K562 (cell line): ENCODE measurements at regions not wholly inside any gene's neighbourhood (a gene's known extent, or its start where the extent isn't known, plus 50 kb on each side); places are given as distances from the start of the nearest gene placed in this dataset.

ENCODE experiments used
- ARID1B ChIP-seq: fragments of 450-650 bp; IDR thresholded peaks from 2 replicates; pipeline ENCODE4 v1.6.1; 2016; ENCODE audit warnings: antibody characterized with exemption, mild to moderate bottlenecking, inconsistent platforms
- ARID2 ChIP-seq: fragments of 450-650 bp; IDR thresholded peaks from 2 replicates; pipeline ENCODE4 v1.6.1; 2017; ENCODE audit warnings: antibody characterized with exemption, mild to moderate bottlenecking
- CBFB ChIP-seq: sonication (generic); formaldehyde crosslinking; IDR thresholded peaks from 2 replicates; pipeline ENCODE4 v1.4.0; 2020; ENCODE audit warnings: mild to moderate bottlenecking, missing genetic modification reagents
- CBX3 ChIP-seq, 2 experiments: IDR thresholded peaks; 1 replicate in 1 of 2; 2 replicates in 1 of 2; pipeline ENCODE4 v1.6.1; 2012; ENCODE audit warnings: inconsistent platforms in 2 of 2, low read length in 2 of 2, borderline replicate concordance in 1 of 2, control low read depth in 1 of 2
- CCNT2 ChIP-seq: IDR thresholded peaks from 2 replicates; pipeline ENCODE4 v1.6.1; 2011; ENCODE audit warnings: borderline replicate concordance, low read depth, mild to moderate bottlenecking, moderate library complexity, mixed read lengths, low read length; ENCODE audit not compliant: insufficient read length; ENCODE audit errors: extremely low read depth
- ELF4 ChIP-seq: fragments of 450-650 bp; formaldehyde crosslinking; IDR thresholded peaks from 2 replicates; pipeline ENCODE4 v1.4.0; 2022; ENCODE audit warnings: missing genetic modification characterization
- HNRNPLL ChIP-seq: fragments of 200-400 bp; formaldehyde crosslinking; IDR thresholded peaks from 2 replicates; pipeline ENCODE4 v1.6.1; 2017; ENCODE audit warnings: low read length, low read depth, mild to moderate bottlenecking; ENCODE audit not compliant: poor library complexity, severe bottlenecking
- HNRNPUL1 ChIP-seq: fragments of 200-400 bp; formaldehyde crosslinking; IDR thresholded peaks from 2 replicates; pipeline ENCODE4 v1.6.1; 2017; ENCODE audit warnings: low read length
- HSF4 ChIP-seq: fragments of 250-450 bp; sonication (Bioruptor Pico); IDR thresholded peaks from 2 replicates; pipeline ENCODE4 v2.1.2; 2022; ENCODE audit warnings: mild to moderate bottlenecking, moderate library complexity, borderline replicate concordance
- L3MBTL2 ChIP-seq: fragments of 450-650 bp; IDR thresholded peaks from 2 replicates; pipeline ENCODE4 v1.6.1; 2016; ENCODE audit warnings: mild to moderate bottlenecking, moderate library complexity
- MAZ ChIP-seq, 2 experiments: fragments of 450-650 bp in 1 of 2; sonication (generic) in 1 of 2; formaldehyde crosslinking; IDR thresholded peaks in 1 of 2; conservative IDR thresholded peaks in 1 of 2; 2 replicates each; pipeline versions ENCODE4 v1.4.0 to v1.5.0; 2020; ENCODE audit warnings: mild to moderate bottlenecking in 1 of 2, missing genetic modification reagents in 1 of 2
- MEIS2 ChIP-seq: fragments of 450-650 bp; IDR thresholded peaks from 2 replicates; pipeline ENCODE4 v1.6.1; 2014; ENCODE audit warnings: mild to moderate bottlenecking; ENCODE audit not compliant: partially characterized antibody
- POLR2AphosphoS2 ChIP-seq: IDR thresholded peaks from 2 replicates; pipeline ENCODE4 v1.6.1; 2012; ENCODE audit warnings: low read length, improper control_type of control experiment
- SMC3 ChIP-seq: conservative IDR thresholded peaks from 2 replicates; pipeline ENCODE4 v1.6.1; 2011; ENCODE audit warnings: low read depth, low read length, improper control_type of control experiment; ENCODE audit not compliant: insufficient read depth
- SNRNP70 ChIP-seq: fragments of 200-400 bp; formaldehyde crosslinking; optimal IDR thresholded peaks from 2 replicates; pipeline ENCODE3; 2017; ENCODE audit warnings: low read depth, low read length
- ZBTB9 ChIP-seq: fragments of 450-650 bp; formaldehyde crosslinking; IDR thresholded peaks from 2 replicates; pipeline ENCODE4 v1.4.0; 2020; ENCODE audit warnings: mild to moderate bottlenecking, moderate library complexity
- ZC3H11A ChIP-seq: IDR thresholded peaks from 2 replicates; pipeline ENCODE4 v1.6.1; 2012; ENCODE audit warnings: low read depth, low read length, improper control_type of control experiment
- ZFPM2 ChIP-seq: fragments of 250-450 bp; sonication (Bioruptor Pico); IDR thresholded peaks from 2 replicates; pipeline ENCODE4 v1.5.1; 2022; ENCODE audit warnings: mild to moderate bottlenecking
- ZNF431 ChIP-seq: sonication (generic); formaldehyde crosslinking; IDR thresholded peaks from 2 replicates; pipeline ENCODE4 v1.8.0; 2022; ENCODE audit warnings: mild to moderate bottlenecking, missing genetic modification reagents
- ZNF589 ChIP-seq: fragments of 200-800 bp; sonication (Bioruptor generic); IDR thresholded peaks from 2 replicates; pipeline ENCODE4 v1.6.1; 2016; ENCODE audit warnings: low read depth, missing genetic modification characterization, missing compliant biosample characterization
- ZNF75A ChIP-seq: fragments of 450-650 bp; formaldehyde crosslinking; IDR thresholded peaks from 2 replicates; pipeline ENCODE4 v1.4.0; 2020; ENCODE audit warnings: mild to moderate bottlenecking
- ZNF764 ChIP-seq: fragments of 250-450 bp; sonication (Bioruptor Pico); IDR thresholded peaks from 2 replicates; pipeline ENCODE4 v1.4.0; 2020; ENCODE audit warnings: low read depth, mild to moderate bottlenecking, moderate library complexity
- TF ChIP-seq, protein P1 (sequence below): fragments of 250-450 bp; sonication (Bioruptor Pico); IDR thresholded peaks from 2 replicates; pipeline ENCODE4 v1.4.0; 2020; ENCODE audit warnings: mild to moderate bottlenecking, moderate library complexity
- TF ChIP-seq, protein P2 (sequence below), 3 experiments: fragments of 200-800 bp in 1 of 3; fragments of 250-450 bp in 1 of 3; fragments of 450-650 bp in 1 of 3; sonication (Bioruptor Pico) in 1 of 3; sonication (Bioruptor generic) in 1 of 3; formaldehyde crosslinking in 1 of 3; IDR thresholded peaks; 2 replicates each; pipeline versions ENCODE4 v1.6.1 to v1.8.0; 2016 to 2022; ENCODE audit warnings: mild to moderate bottlenecking in 2 of 3, missing genetic modification characterization in 2 of 3, missing compliant biosample characterization in 1 of 3, moderate library complexity in 1 of 3

- TF ChIP-seq CCNT2 (peak; percentile 67), SNRNP70 (no peak), L3MBTL2 (peak; percentile 88), ZNF75A (CRISPR knock-in tag) (no peak), HNRNPLL (peak; percentile 64), CBFB (CRISPR knock-in tag) (peak; percentile 85; the same call in 1 of the 2 replicates), ZNF589 (peak; percentile 67), ZNF431 (CRISPR knock-in tag) (no peak), ZBTB9 (CRISPR knock-in tag) (no peak), ZNF764 (no peak), ELF4 (CRISPR knock-in tag) (no peak), ZFPM2 (CRISPR knock-in tag) (no peak), POLR2AphosphoS2 (no peak), MAZ (CRISPR knock-in tag; conservative IDR thresholded peaks at IDR 0.05 in 1 of 2, IDR thresholded peaks at IDR 0.05 in 1 of 2) (peak in 1 of 2 experiments; percentile 48; a peak in 1 of 4 replicates), ZC3H11A (no peak), ARID1B (peak; percentile 96), SMC3 (no peak), HSF4 (CRISPR knock-in tag) (no peak), ARID2 (no peak), HNRNPUL1 (no peak), MEIS2 (peak; percentile 80), CBX3 (IDR thresholded peaks at IDR 0.05; ENCODE audit: borderline replicate concordance in 1 of 2, low read length in 2 of 2) (peak in 1 of 2 experiments; percentile 86; a peak in 1 of 3 replicates)
- TF ChIP-seq, protein P1, sequence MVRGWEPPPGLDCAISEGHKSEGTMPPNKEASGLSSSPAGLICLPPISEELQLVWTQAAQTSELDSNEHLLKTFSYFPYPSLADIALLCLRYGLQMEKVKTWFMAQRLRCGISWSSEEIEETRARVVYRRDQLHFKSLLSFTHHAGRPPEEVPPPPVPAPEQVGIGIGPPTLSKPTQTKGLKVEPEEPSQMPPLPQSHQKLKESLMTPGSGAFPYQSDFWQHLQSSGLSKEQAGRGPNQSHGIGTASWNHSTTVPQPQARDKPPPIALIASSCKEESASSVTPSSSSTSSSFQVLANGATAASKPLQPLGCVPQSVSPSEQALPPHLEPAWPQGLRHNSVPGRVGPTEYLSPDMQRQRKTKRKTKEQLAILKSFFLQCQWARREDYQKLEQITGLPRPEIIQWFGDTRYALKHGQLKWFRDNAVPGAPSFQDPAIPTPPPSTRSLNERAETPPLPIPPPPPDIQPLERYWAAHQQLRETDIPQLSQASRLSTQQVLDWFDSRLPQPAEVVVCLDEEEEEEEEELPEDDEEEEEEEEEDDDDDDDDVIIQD (CRISPR knock-in tag): no peak
- TF ChIP-seq, protein P2, sequence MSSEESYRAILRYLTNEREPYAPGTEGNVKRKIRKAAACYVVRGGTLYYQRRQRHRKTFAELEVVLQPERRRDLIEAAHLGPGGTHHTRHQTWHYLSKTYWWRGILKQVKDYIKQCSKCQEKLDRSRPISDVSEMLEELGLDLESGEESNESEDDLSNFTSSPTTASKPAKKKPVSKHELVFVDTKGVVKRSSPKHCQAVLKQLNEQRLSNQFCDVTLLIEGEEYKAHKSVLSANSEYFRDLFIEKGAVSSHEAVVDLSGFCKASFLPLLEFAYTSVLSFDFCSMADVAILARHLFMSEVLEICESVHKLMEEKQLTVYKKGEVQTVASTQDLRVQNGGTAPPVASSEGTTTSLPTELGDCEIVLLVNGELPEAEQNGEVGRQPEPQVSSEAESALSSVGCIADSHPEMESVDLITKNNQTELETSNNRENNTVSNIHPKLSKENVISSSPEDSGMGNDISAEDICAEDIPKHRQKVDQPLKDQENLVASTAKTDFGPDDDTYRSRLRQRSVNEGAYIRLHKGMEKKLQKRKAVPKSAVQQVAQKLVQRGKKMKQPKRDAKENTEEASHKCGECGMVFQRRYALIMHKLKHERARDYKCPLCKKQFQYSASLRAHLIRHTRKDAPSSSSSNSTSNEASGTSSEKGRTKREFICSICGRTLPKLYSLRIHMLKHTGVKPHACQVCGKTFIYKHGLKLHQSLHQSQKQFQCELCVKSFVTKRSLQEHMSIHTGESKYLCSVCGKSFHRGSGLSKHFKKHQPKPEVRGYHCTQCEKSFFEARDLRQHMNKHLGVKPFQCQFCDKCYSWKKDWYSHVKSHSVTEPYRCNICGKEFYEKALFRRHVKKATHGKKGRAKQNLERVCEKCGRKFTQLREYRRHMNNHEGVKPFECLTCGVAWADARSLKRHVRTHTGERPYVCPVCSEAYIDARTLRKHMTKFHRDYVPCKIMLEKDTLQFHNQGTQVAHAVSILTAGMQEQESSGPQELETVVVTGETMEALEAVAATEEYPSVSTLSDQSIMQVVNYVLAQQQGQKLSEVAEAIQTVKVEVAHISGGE (CRISPR knock-in tag; IDR thresholded peaks at IDR 0.05): no peak
Measured at GRCh38 chr6:90369024-90369519, 72.4 kb upstream of the BACH2 start (continued).
